K562 (cell line): ENCODE measurements at regions not wholly inside any gene's neighbourhood (a gene's known extent, or its start where the extent isn't known, plus 50 kb on each side); places are given as distances from the start of the nearest gene placed in this dataset.

Experiments used
- CEBPG ChIP-seq, 3 experiments: fragments of 200-800 bp in 1 of 3; sonication (Bioruptor generic) in 1 of 3; sonication (generic) in 1 of 3; formaldehyde crosslinking in 1 of 3; IDR thresholded peaks in 2 of 3; conservative IDR thresholded peaks in 1 of 3; 2 replicates each; pipeline versions ENCODE4 v1.6.1 to v1.8.0; 2016 to 2022; ENCODE audit warnings: missing compliant biosample characterization in 2 of 3, missing genetic modification characterization in 2 of 3, mild to moderate bottlenecking in 1 of 3, missing genetic modification reagents in 1 of 3
- HNRNPL ChIP-seq: fragments of 200-400 bp; formaldehyde crosslinking; IDR thresholded peaks from 2 replicates; pipeline ENCODE4 v1.6.1; 2017; ENCODE audit warnings: low read depth, mild to moderate bottlenecking, low read length
- MEIS2 ChIP-seq: fragments of 450-650 bp; IDR thresholded peaks from 2 replicates; pipeline ENCODE4 v1.6.1; 2014; ENCODE audit warnings: mild to moderate bottlenecking; ENCODE audit not compliant: partially characterized antibody
- POU5F1 ChIP-seq: fragments of 150-350 bp; IDR thresholded peaks from 2 replicates; pipeline ENCODE4 v1.6.1; 2014; ENCODE audit warnings: borderline replicate concordance, low read length, low read depth, mild to moderate bottlenecking; ENCODE audit not compliant: partially characterized antibody
- SRSF1 ChIP-seq: fragments of 200-400 bp; formaldehyde crosslinking; IDR thresholded peaks from 2 replicates; pipeline ENCODE4 v1.6.1; 2017; ENCODE audit warnings: mild to moderate bottlenecking, low read depth, low read length, moderate library complexity
- UBTF ChIP-seq, 2 experiments: IDR thresholded peaks; 2 replicates each; pipeline ENCODE4 v1.6.1; 2012; ENCODE audit warnings: improper control_type of control experiment in 2 of 2, low read depth in 2 of 2, low read length in 2 of 2, borderline replicate concordance in 1 of 2

- TF ChIP-seq POU5F1 (no peak), HNRNPL (no peak), UBTF (IDR thresholded peaks at IDR 0.05; ENCODE audit: borderline replicate concordance in 1 of 2, low read depth in 2 of 2, low read length in 2 of 2) (no peak), MEIS2 (no peak), CEBPG (CRISPR knock-in tag; IDR thresholded peaks at IDR 0.05) (no peak), CEBPG (tag; conservative IDR thresholded peaks at IDR 0.05 in 1 of 2, IDR thresholded peaks at IDR 0.05 in 1 of 2) (no peak), SRSF1 (no peak)
Measured at GRCh38 chr17:72518159-72518732, 397.4 kb downstream of the SOX9 start (continued).
